ENCODE measurements at regions not wholly inside any gene's neighbourhood (a gene's known extent, or its start where the extent isn't known, plus 50 kb on each side); places are given as distances from the start of the nearest gene placed in this dataset.
"Not testable (repeated sequence)": the region's sequence is repeated elsewhere in the genome, so short reads cannot be mapped to it uniquely, and the experiment has no call there.

GRCh38 chr2:16093639-16094529 lies 153.5 kb downstream of the MYCN start:
- H3K27me3 Mint-ChIP-seq, result no peaks in the 10 kb centered on the region
- H3K9me3 Mint-ChIP-seq (ENCODE audit: low read depth), result no peaks in the 10 kb centered on the region
- no peaks in the 10 kb centered on the region for H3K4me1 Mint-ChIP-seq (ENCODE audit: low read depth)
- H3K27ac Mint-ChIP-seq, result no peak overlapping the region
- H3K36me3 Mint-ChIP-seq, result no peaks in the 10 kb centered on the region
- no peak overlapping the region for H3K4me3 Mint-ChIP-seq

- Mint-ChIP-seq H3K9me3 (ENCODE audit: low read depth) (no peaks in the 10 kb centered on the region), H3K4me3 (no peak overlapping the region), H3K27me3 (no peaks in the 10 kb centered on the region), H3K4me1 (ENCODE audit: low read depth) (no peaks in the 10 kb centered on the region), H3K27ac (no peak overlapping the region), H3K36me3 (no peaks in the 10 kb centered on the region)
Observed at GRCh38 chr2:16092861-16093638, 152.7 kb downstream of the MYCN start.

GRCh38 chr2:16091576-16092282 lies 151.4 kb downstream of the MYCN start:
- Mint-ChIP-seq H3K4me1 (ENCODE audit: low read depth) (no peaks in the 10 kb centered on the region), H3K36me3 (no peaks in the 10 kb centered on the region)

GRCh38 chr2:16090650-16091575 lies 150.6 kb downstream of the MYCN start:
- no peaks in the 10 kb centered on the region for H3K27me3 Mint-ChIP-seq
- no peaks in the 10 kb centered on the region for H3K36me3 Mint-ChIP-seq
- no peak overlapping the region for H3K4me3 Mint-ChIP-seq
- H3K27ac Mint-ChIP-seq, result no peak overlapping the region
- H3K9me3 Mint-ChIP-seq (ENCODE audit: low read depth), result no peaks in the 10 kb centered on the region
- no peaks in the 10 kb centered on the region for H3K4me1 Mint-ChIP-seq (ENCODE audit: low read depth)

More at GRCh38 chr2:16091576-16092282, 151.4 kb downstream of the MYCN start:
- no peaks in the 10 kb centered on the region for H3K9me3 Mint-ChIP-seq (ENCODE audit: low read depth)
- H3K27me3 Mint-ChIP-seq, result no peaks in the 10 kb centered on the region
- no peak overlapping the region for H3K27ac Mint-ChIP-seq
- H3K4me3 Mint-ChIP-seq, result no peak overlapping the region

GRCh38 chr2:16089491-16089890 lies 149.1 kb downstream of the MYCN start:
- not testable (repeated sequence) for H3K36me3 Mint-ChIP-seq; H3K27me3 Mint-ChIP-seq; H3K4me1 Mint-ChIP-seq (ENCODE audit: low read depth); H3K9me3 Mint-ChIP-seq (ENCODE audit: low read depth); H3K27ac Mint-ChIP-seq; H3K4me3 Mint-ChIP-seq

- Mint-ChIP-seq H3K27me3 (no peaks in the 10 kb centered on the region), H3K4me3 (no peak overlapping the region), H3K9me3 (ENCODE audit: low read depth) (no peaks in the 10 kb centered on the region), H3K36me3 (no peaks in the 10 kb centered on the region), H3K27ac (no peak overlapping the region), H3K4me1 (ENCODE audit: low read depth) (no peaks in the 10 kb centered on the region)
Observed at GRCh38 chr2:16088802-16089112, 148.4 kb downstream of the MYCN start.

GRCh38 chr2:16088035-16088801 lies 147.9 kb downstream of the MYCN start:
- H3K27me3 Mint-ChIP-seq, result no peaks in the 10 kb centered on the region
- H3K4me1 Mint-ChIP-seq (ENCODE audit: low read depth), result no peaks in the 10 kb centered on the region
- H3K4me3 Mint-ChIP-seq, result no peak overlapping the region
- no peaks in the 10 kb centered on the region for H3K9me3 Mint-ChIP-seq (ENCODE audit: low read depth)
- no peaks in the 10 kb centered on the region for H3K36me3 Mint-ChIP-seq
- H3K27ac Mint-ChIP-seq, result no peak overlapping the region

- not testable (repeated sequence) for H3K36me3 Mint-ChIP-seq; H3K4me1 Mint-ChIP-seq (ENCODE audit: low read depth); H3K4me3 Mint-ChIP-seq; H3K9me3 Mint-ChIP-seq (ENCODE audit: low read depth); H3K27ac Mint-ChIP-seq; H3K27me3 Mint-ChIP-seq
Observed at GRCh38 chr2:16086136-16086535, 145.8 kb downstream of the MYCN start.

- Mint-ChIP-seq H3K27ac (no peak overlapping the region), H3K4me1 (ENCODE audit: low read depth) (no peaks in the 10 kb centered on the region)
Observed at GRCh38 chr2:16085073-16085472, 144.7 kb downstream of the MYCN start.

GRCh38 chr2:16084274-16084673 lies 143.9 kb downstream of the MYCN start:
- H3K27ac Mint-ChIP-seq, result no peak overlapping the region
- H3K36me3 Mint-ChIP-seq, result no peaks in the 10 kb centered on the region
- no peak overlapping the region for H3K4me3 Mint-ChIP-seq
- H3K4me1 Mint-ChIP-seq (ENCODE audit: low read depth), result no peaks in the 10 kb centered on the region
- no peaks in the 10 kb centered on the region for H3K9me3 Mint-ChIP-seq (ENCODE audit: low read depth)
- H3K27me3 Mint-ChIP-seq, result no peaks in the 10 kb centered on the region

More at GRCh38 chr2:16085073-16085472, 144.7 kb downstream of the MYCN start:
- no peaks in the 10 kb centered on the region for H3K36me3 Mint-ChIP-seq
- H3K27me3 Mint-ChIP-seq, result no peaks in the 10 kb centered on the region
- no peaks in the 10 kb centered on the region for H3K9me3 Mint-ChIP-seq (ENCODE audit: low read depth)
- no peak overlapping the region for H3K4me3 Mint-ChIP-seq

GRCh38 chr2:16082276-16082675 lies 141.9 kb downstream of the MYCN start:
- H3K9me3 Mint-ChIP-seq (ENCODE audit: low read depth), result no peaks in the 10 kb centered on the region
- H3K4me1 Mint-ChIP-seq (ENCODE audit: low read depth), result no peaks in the 10 kb centered on the region
- no peaks in the 10 kb centered on the region for H3K27me3 Mint-ChIP-seq
- no peak overlapping the region for H3K4me3 Mint-ChIP-seq
- H3K27ac Mint-ChIP-seq, result no peak overlapping the region
- H3K36me3 Mint-ChIP-seq, result no peaks in the 10 kb centered on the region

- Mint-ChIP-seq H3K27me3 (no peaks in the 10 kb centered on the region), H3K9me3 (ENCODE audit: low read depth) (no peaks in the 10 kb centered on the region), H3K27ac (no peak overlapping the region), H3K4me1 (ENCODE audit: low read depth) (no peaks in the 10 kb centered on the region), H3K36me3 (no peaks in the 10 kb centered on the region), H3K4me3 (no peak overlapping the region)
Observed at GRCh38 chr2:16081316-16082200, 141.2 kb downstream of the MYCN start.

GRCh38 chr2:16080516-16080915 lies 140.2 kb downstream of the MYCN start:
- no peaks in the 10 kb centered on the region for H3K4me1 Mint-ChIP-seq (ENCODE audit: low read depth)
- no peak overlapping the region for H3K4me3 Mint-ChIP-seq

More at GRCh38 chr2:16080516-16080915, 140.2 kb downstream of the MYCN start:
- Mint-ChIP-seq H3K27me3 (no peaks in the 10 kb centered on the region), H3K9me3 (ENCODE audit: low read depth) (no peaks in the 10 kb centered on the region), H3K27ac (no peak overlapping the region), H3K36me3 (no peaks in the 10 kb centered on the region)

Measured in activated naive CD8-positive, alpha-beta T cell (primary cell).